Suprapubic skin (tissue), 4 donors: ENCODE measurements at regions not wholly inside any gene's neighbourhood (a gene's known extent, or its start where the extent isn't known, plus 50 kb on each side); places are given as distances from the start of the nearest gene placed in this dataset.

Source experiments
- CTCF ChIP-seq, 2 donors: fragments of 200-600 bp in 1 of 2; fragments of 450-650 bp in 1 of 2; sonication (generic) in 1 of 2; IDR thresholded peaks; one replicate each; pipeline ENCODE4 v1.5.1; 2016 to 2019; ENCODE audit warnings: antibody characterized with exemption in 2 of 2, mild to moderate bottlenecking in 1 of 2, moderate library complexity in 1 of 2
- POLR2A ChIP-seq, 2 donors: fragments of 450-650 bp; IDR thresholded peaks; one replicate each; pipeline ENCODE4 v1.6.1; 2017; ENCODE audit warnings: antibody characterized with exemption in 2 of 2, mild to moderate bottlenecking in 2 of 2, moderate library complexity in 2 of 2
- POLR2AphosphoS5 ChIP-seq, 3 donors: sonication (generic); formaldehyde crosslinking; IDR thresholded peaks; one replicate each; pipeline ENCODE4 v1.6.1; 2017; ENCODE audit warnings: antibody characterized with exemption in 3 of 3

- TF ChIP-seq POLR2A (IDR thresholded peaks at IDR 0.05), result no peak
- TF ChIP-seq CTCF (IDR thresholded peaks at IDR 0.05), result no peak
- TF ChIP-seq POLR2AphosphoS5 (IDR thresholded peaks at IDR 0.05), result no peak
Measured at GRCh38 chr11:112467721-112468120, 207.1 kb upstream of the PLET1 start.
